Activated CD4-positive, alpha-beta memory T cell treated with anti-CD3 and anti-CD28 coated beads, Interleukin-2, amount 10 ng/mL, durations not matched to agents 7 days and 5 days (primary cell): ENCODE measurements at regions not wholly inside any gene's neighbourhood (a gene's known extent, or its start where the extent isn't known, plus 50 kb on each side); places are given as distances from the start of the nearest gene placed in this dataset.

Source experiments
- CTCF ChIA-PET: fragments of 350-600 bp; sonication (Branson Sonifier 250); formaldehyde crosslinking; loops from one replicate; lab custom pipeline; 2021; ENCODE audit warnings: antibody characterized with exemption, inconsistent platforms; lab: Charles Lee
- POLR2A ChIA-PET: fragments of 350-600 bp; sonication (Branson Sonifier 250); formaldehyde crosslinking; loops from one replicate; lab custom pipeline; 2021; ENCODE audit warnings: antibody characterized with exemption; lab: Charles Lee
- DNase-seq: peaks from one replicate; pipeline ENCODE4 v3.0.0-alpha.2; 2020
- H3K27ac Mint-ChIP-seq: one replicate; pipeline ENCODE4 v1.8.0; 2021; ENCODE audit warnings: mild to moderate bottlenecking, mixed read lengths
- H3K27me3 Mint-ChIP-seq: one replicate; pipeline ENCODE4 v1.8.0; 2021; ENCODE audit warnings: mixed read lengths
- H3K36me3 Mint-ChIP-seq: one replicate; pipeline ENCODE4 v1.8.0; 2021; ENCODE audit warnings: low read depth, mixed read lengths
- H3K4me1 Mint-ChIP-seq: one replicate; pipeline ENCODE4 v1.8.0; 2021; ENCODE audit warnings: mixed read lengths
- H3K4me3 Mint-ChIP-seq: one replicate; pipeline ENCODE4 v1.8.0; 2021; ENCODE audit warnings: mild to moderate bottlenecking, mixed read lengths
- H3K9me3 Mint-ChIP-seq: one replicate; pipeline ENCODE4 v1.8.0; 2021; ENCODE audit warnings: mixed read lengths

GRCh38 chr11:134486704-134487103 lies 74.7 kb upstream of the B3GAT1 start:
- Mint-ChIP-seq H3K4me1 (no peaks in the 10 kb centered on the region), H3K27ac (no peak overlapping the region), H3K9me3 (no peaks in the 10 kb centered on the region), H3K36me3 (no peaks in the 10 kb centered on the region), H3K4me3 (no peak overlapping the region), H3K27me3 (no peaks in the 10 kb centered on the region)
- CTCF ChIA-PET, result no interaction called here
- no peak for DNase-seq
- POLR2A ChIA-PET, result no interaction called here

- H3K4me1 Mint-ChIP-seq, result no peaks in the 10 kb centered on the region
- DNase-seq, result no peak
- no peaks in the 10 kb centered on the region for H3K9me3 Mint-ChIP-seq
- H3K36me3 Mint-ChIP-seq, result no peaks in the 10 kb centered on the region
- no peak overlapping the region for H3K27ac Mint-ChIP-seq
- POLR2A ChIA-PET, result no interaction called here
- H3K27me3 Mint-ChIP-seq, result no peaks in the 10 kb centered on the region
- CTCF ChIA-PET, result no interaction called here
- no peak overlapping the region for H3K4me3 Mint-ChIP-seq
These were observed 74.1 kb upstream of the B3GAT1 start for GRCh38 chr11:134486106-134486505.

- ChIA-PET CTCF (no interaction called here), POLR2A (no interaction called here)
- Mint-ChIP-seq H3K36me3 (no peaks in the 10 kb centered on the region), H3K9me3 (no peaks in the 10 kb centered on the region), H3K4me1 (no peaks in the 10 kb centered on the region), H3K27ac (no peak overlapping the region), H3K4me3 (no peak overlapping the region), H3K27me3 (no peaks in the 10 kb centered on the region)
- no peak for DNase-seq
These were observed 73.3 kb upstream of the B3GAT1 start for GRCh38 chr11:134485316-134485715.

- no peaks in the 10 kb centered on the region for H3K4me1 Mint-ChIP-seq
- H3K9me3 Mint-ChIP-seq, result no peaks in the 10 kb centered on the region
- no peaks in the 10 kb centered on the region for H3K36me3 Mint-ChIP-seq
- no peaks in the 10 kb centered on the region for H3K27me3 Mint-ChIP-seq
- DNase-seq, result no peak
- CTCF ChIA-PET, result no interaction called here
- no peak overlapping the region for H3K27ac Mint-ChIP-seq
- POLR2A ChIA-PET, result no interaction called here
- no peak overlapping the region for H3K4me3 Mint-ChIP-seq
These were observed 71.8 kb upstream of the B3GAT1 start for GRCh38 chr11:134483857-134484256.

GRCh38 chr11:134483291-134483690 lies 71.2 kb upstream of the B3GAT1 start:
- CTCF ChIA-PET, result no interaction called here
- DNase-seq, result no peak
- Mint-ChIP-seq H3K4me1 (no peaks in the 10 kb centered on the region), H3K4me3 (no peak overlapping the region), H3K27ac (no peak overlapping the region), H3K9me3 (no peaks in the 10 kb centered on the region), H3K36me3 (no peaks in the 10 kb centered on the region), H3K27me3 (no peaks in the 10 kb centered on the region)
- POLR2A ChIA-PET, result no interaction called here

GRCh38 chr11:134482865-134483264 lies 70.8 kb upstream of the B3GAT1 start:
- POLR2A ChIA-PET, result no interaction called here
- CTCF ChIA-PET, result no interaction called here
- DNase-seq, result no peak
- H3K9me3 Mint-ChIP-seq, result no peaks in the 10 kb centered on the region
- H3K4me3 Mint-ChIP-seq, result no peak overlapping the region
- no peaks in the 10 kb centered on the region for H3K36me3 Mint-ChIP-seq
- H3K27me3 Mint-ChIP-seq, result peaks cover under 1% of the 10 kb centered on the region
- no peaks in the 10 kb centered on the region for H3K4me1 Mint-ChIP-seq
- no peak overlapping the region for H3K27ac Mint-ChIP-seq

- no peak for DNase-seq
- Mint-ChIP-seq H3K36me3 (no peaks in the 10 kb centered on the region), H3K27me3 (peaks cover 5% of the 10 kb centered on the region), H3K27ac (no peak overlapping the region), H3K4me1 (no peaks in the 10 kb centered on the region), H3K9me3 (no peaks in the 10 kb centered on the region), H3K4me3 (no peak overlapping the region)
- POLR2A ChIA-PET, result no interaction called here
- CTCF ChIA-PET, result no interaction called here
These were observed 70.0 kb upstream of the B3GAT1 start for GRCh38 chr11:134481933-134482527.

GRCh38 chr11:134481135-134481534 lies 69.1 kb upstream of the B3GAT1 start:
- Mint-ChIP-seq H3K4me1 (no peaks in the 10 kb centered on the region), H3K27me3 (peaks cover 8% of the 10 kb centered on the region), H3K36me3 (no peaks in the 10 kb centered on the region), H3K4me3 (no peak overlapping the region), H3K9me3 (no peaks in the 10 kb centered on the region), H3K27ac (no peak overlapping the region)
- POLR2A ChIA-PET, result no interaction called here
- DNase-seq, result no peak
- CTCF ChIA-PET, result no interaction called here

- Mint-ChIP-seq H3K9me3 (no peaks in the 10 kb centered on the region), H3K27ac (no peak overlapping the region), H3K27me3 (peaks cover 8% of the 10 kb centered on the region), H3K4me3 (no peak overlapping the region), H3K36me3 (no peaks in the 10 kb centered on the region), H3K4me1 (no peaks in the 10 kb centered on the region)
- CTCF ChIA-PET, result no interaction called here
- POLR2A ChIA-PET, result no interaction called here
- no peak for DNase-seq
These were observed 68.2 kb upstream of the B3GAT1 start for GRCh38 chr11:134480136-134480712.

GRCh38 chr11:134479206-134480135 lies 67.4 kb upstream of the B3GAT1 start:
- peaks cover 8% of the 10 kb centered on the region for H3K27me3 Mint-ChIP-seq
- H3K9me3 Mint-ChIP-seq, result no peaks in the 10 kb centered on the region
- CTCF ChIA-PET, result no interaction called here
- POLR2A ChIA-PET, result no interaction called here
- no peak for DNase-seq
- H3K36me3 Mint-ChIP-seq, result no peaks in the 10 kb centered on the region
- H3K27ac Mint-ChIP-seq, result no peak overlapping the region
- H3K4me1 Mint-ChIP-seq, result no peaks in the 10 kb centered on the region
- H3K4me3 Mint-ChIP-seq, result no peak overlapping the region

- Mint-ChIP-seq H3K4me3 (no peak overlapping the region), H3K4me1 (no peaks in the 10 kb centered on the region), H3K36me3 (no peaks in the 10 kb centered on the region), H3K27me3 (peaks cover 10% of the 10 kb centered on the region), H3K9me3 (no peaks in the 10 kb centered on the region), H3K27ac (no peak overlapping the region)
- DNase-seq, result no peak
- CTCF ChIA-PET, result no interaction called here
- POLR2A ChIA-PET, result no interaction called here
These were observed 66.6 kb upstream of the B3GAT1 start for GRCh38 chr11:134478611-134479010.

- ChIA-PET CTCF (no interaction called here), POLR2A (no interaction called here)
- H3K27me3 Mint-ChIP-seq, result peaks cover 11% of the 10 kb centered on the region
- H3K4me3 Mint-ChIP-seq, result no peak overlapping the region
- no peak for DNase-seq
- no peaks in the 10 kb centered on the region for H3K36me3 Mint-ChIP-seq
- H3K27ac Mint-ChIP-seq, result no peak overlapping the region
- no peaks in the 10 kb centered on the region for H3K4me1 Mint-ChIP-seq
- H3K9me3 Mint-ChIP-seq, result no peaks in the 10 kb centered on the region
These were observed 66.1 kb upstream of the B3GAT1 start for GRCh38 chr11:134478176-134478575.

GRCh38 chr11:134477486-134477885 lies 65.4 kb upstream of the B3GAT1 start:
- no peak overlapping the region for H3K27ac Mint-ChIP-seq
- no peaks in the 10 kb centered on the region for H3K36me3 Mint-ChIP-seq
- POLR2A ChIA-PET, result no interaction called here
- H3K4me1 Mint-ChIP-seq, result no peaks in the 10 kb centered on the region
- DNase-seq, result no peak
- peaks cover 11% of the 10 kb centered on the region for H3K27me3 Mint-ChIP-seq
- CTCF ChIA-PET, result no interaction called here
- H3K9me3 Mint-ChIP-seq, result no peaks in the 10 kb centered on the region
- no peak overlapping the region for H3K4me3 Mint-ChIP-seq
